ENCODE measurements at regions not wholly inside any gene's neighbourhood (a gene's known extent, or its start where the extent isn't known, plus 50 kb on each side); places are given as distances from the start of the nearest gene placed in this dataset.
"Not testable (repeated sequence)": the region's sequence is repeated elsewhere in the genome, so short reads cannot be mapped to it uniquely, and the experiment has no call there.

GRCh38 chr11:28900427-28900826 is 792.2 kb downstream of the METTL15 start:
- no peak for DNase-seq

GRCh38 chr11:28899706-28900105 is 791.5 kb downstream of the METTL15 start:
- DNase-seq: no peak

GRCh38 chr11:28890601-28891040 is 782.4 kb downstream of the METTL15 start:
- not testable (repeated sequence) for DNase-seq

- no peak for DNase-seq
These were observed 779.5 kb downstream of the METTL15 start for GRCh38 chr11:28887681-28888080.

GRCh38 chr11:28879869-28880268 is 771.7 kb downstream of the METTL15 start:
- no peak for DNase-seq

GRCh38 chr11:28878025-28878424 is 769.8 kb downstream of the METTL15 start:
- DNase-seq: no peak

- DNase-seq: no peak
These were observed 769.2 kb downstream of the METTL15 start for GRCh38 chr11:28877340-28877739.

- DNase-seq: no peak
These were observed 766.5 kb downstream of the METTL15 start for GRCh38 chr11:28874706-28875105.

GRCh38 chr11:28871090-28871489 is 762.9 kb downstream of the METTL15 start:
- DNase-seq: no peak

GRCh38 chr11:28863422-28863821 is 755.2 kb downstream of the METTL15 start:
- no peak for DNase-seq

GRCh38 chr11:28860893-28861292 is 752.7 kb downstream of the METTL15 start:
- DNase-seq: no peak

GRCh38 chr11:28858076-28858475 is 749.9 kb downstream of the METTL15 start:
- DNase-seq: no peak

- no peak for DNase-seq
These were observed 740.9 kb downstream of the METTL15 start for GRCh38 chr11:28849053-28849452.

- no peak for DNase-seq
These were observed 734.5 kb downstream of the METTL15 start for GRCh38 chr11:28842716-28843115.

- DNase-seq: no peak
These were observed 730.6 kb downstream of the METTL15 start for GRCh38 chr11:28838741-28839140.

GRCh38 chr11:28837599-28837998 is 729.4 kb downstream of the METTL15 start:
- DNase-seq: no peak

GRCh38 chr11:28836285-28837081 is 728.3 kb downstream of the METTL15 start:
- DNase-seq: no peak

GRCh38 chr11:28835790-28836189 is 727.6 kb downstream of the METTL15 start:
- no peak for DNase-seq

GRCh38 chr11:28835317-28835716 is 727.1 kb downstream of the METTL15 start:
- no peak for DNase-seq

- DNase-seq: no peak
These were observed 726.7 kb downstream of the METTL15 start for GRCh38 chr11:28834877-28835276.

GRCh38 chr11:28833670-28834069 is 725.5 kb downstream of the METTL15 start:
- no peak for DNase-seq

GRCh38 chr11:28833169-28833568 is 725.0 kb downstream of the METTL15 start:
- no peak for DNase-seq

- no peak for DNase-seq
These were observed 718.6 kb downstream of the METTL15 start for GRCh38 chr11:28826807-28827206.

GRCh38 chr11:28822576-28822975 is 714.4 kb downstream of the METTL15 start:
- DNase-seq: no peak
